ENCODE measurements at regions not wholly inside any gene's neighbourhood (a gene's known extent, or its start where the extent isn't known, plus 50 kb on each side); places are given as distances from the start of the nearest gene placed in this dataset.

DNA sequence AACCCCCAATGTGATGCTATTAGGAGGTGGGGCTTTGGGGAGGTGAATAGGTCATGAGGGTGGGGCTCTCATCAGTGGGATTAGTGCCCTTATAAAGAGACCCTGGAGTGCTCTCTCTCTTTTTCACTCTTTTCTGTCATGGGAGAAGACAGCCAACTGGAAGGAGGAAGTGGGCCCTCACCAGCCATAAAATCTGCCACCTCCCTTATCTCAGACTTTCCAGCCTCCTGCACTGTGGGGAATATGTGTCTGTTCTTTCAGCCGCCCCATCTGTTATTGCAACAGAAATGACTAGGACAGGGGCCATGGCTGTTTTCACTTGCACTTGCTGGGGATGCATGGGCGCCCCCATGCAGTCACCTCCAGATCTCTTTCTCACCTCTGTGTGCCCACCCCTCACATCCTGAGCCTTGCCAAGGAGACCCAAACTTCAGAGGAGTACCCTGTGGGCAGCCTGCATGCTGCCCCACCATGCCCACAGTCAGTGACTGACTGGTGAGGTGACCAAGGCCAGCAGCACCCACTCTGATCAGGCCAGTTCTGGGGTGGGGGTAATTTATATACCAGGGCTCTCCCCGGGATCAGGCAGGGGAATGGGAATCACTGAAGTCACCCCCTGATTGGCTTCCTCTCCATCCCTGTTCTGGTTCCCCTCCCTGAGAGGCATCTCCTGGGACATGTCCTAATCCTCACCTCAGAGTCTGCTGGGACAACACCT, 118.4 kb downstream of the ANKRD60 start:
- TF ChIP-seq CTCF (conservative IDR thresholded peaks at IDR 0.05; ENCODE audit: low read depth, low read length) (no peak), EZH2 (IDR thresholded peaks at IDR 0.05; ENCODE audit: low read length, unreplicated experiment) (no peak), EZH2phosphoT487 (IDR thresholded peaks at IDR 0.05; ENCODE audit: borderline replicate concordance, low read length) (no peak)
